ENCODE measurements at regions not wholly inside any gene's neighbourhood (a gene's known extent, or its start where the extent isn't known, plus 50 kb on each side); places are given as distances from the start of the nearest gene placed in this dataset.

DNA sequence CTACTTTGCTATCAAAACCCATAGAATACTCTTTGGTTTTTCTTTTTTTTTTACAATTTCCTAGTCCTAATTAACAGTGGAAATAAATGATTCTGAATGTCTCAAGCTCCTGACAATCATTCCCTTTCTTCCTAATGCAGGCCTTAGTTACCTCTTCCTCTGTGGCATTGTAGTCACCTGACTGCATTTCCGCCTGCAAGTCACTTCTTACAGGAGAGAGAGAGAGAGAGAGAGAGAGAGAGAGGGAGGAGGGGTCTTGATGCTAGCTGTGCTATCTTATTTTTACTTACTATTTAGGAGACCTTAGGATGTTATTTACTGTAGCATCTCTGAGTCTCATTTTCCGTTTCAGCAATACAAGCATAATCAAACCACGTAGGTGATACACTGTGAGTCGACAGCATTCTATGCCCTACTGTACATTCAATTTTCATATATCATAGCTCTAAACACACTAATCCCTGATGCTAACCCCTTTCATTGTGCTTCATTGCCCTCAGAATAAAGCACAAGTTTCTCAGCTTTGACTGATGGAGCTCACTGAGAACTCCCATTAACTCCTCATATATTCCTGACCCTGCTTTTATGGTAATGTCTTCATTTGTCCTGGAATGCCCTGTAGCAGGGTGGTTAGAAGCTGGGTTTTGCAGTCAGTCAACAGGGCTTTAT lies 1237.3 kb downstream of the XPNPEP1 start:
- Mint-ChIP-seq H3K27me3 (ENCODE audit: insufficient read depth, unreplicated experiment) (no peaks in the 10 kb centered on the region), H3K4me1 (ENCODE audit: insufficient read depth, unreplicated experiment) (peaks cover 6% of the 10 kb centered on the region), H3K36me3 (ENCODE audit: insufficient read depth, unreplicated experiment) (no peaks in the 10 kb centered on the region), H3K9me3 (ENCODE audit: unreplicated experiment) (no peaks in the 10 kb centered on the region), H3K4me3 (ENCODE audit: unreplicated experiment) (no peak overlapping the region), H3K27ac (ENCODE audit: low read depth, unreplicated experiment) (no peak overlapping the region)
- ChIA-PET POLR2A (interaction anchor here (0.5 kb wide), 1 partner anchor 9 kb away, joined by 3 read pairs; no protein-coding TSS in a partner anchor), CTCF (interaction anchor here (0.5 to 0.7 kb wide), 4 partner anchors 9 to 1160 kb away, joined by 3 to 4 read pairs (median 3); no protein-coding TSS in a partner anchor)
- no peak for DNase-seq (ENCODE audit: unreplicated experiment)
- intact Hi-C loops (cut with micrococcal nuclease) = no loop called here
- TF ChIP-seq CTCF (IDR thresholded peaks at IDR 0.05; ENCODE audit: unreplicated experiment) = no peak
- no TSS peak for BruUV-seq (replicated peaks)

GRCh38 chr10:108684431-108684830 lies 1238.9 kb downstream of the XPNPEP1 start:
- ChIA-PET POLR2A (interaction anchor here (1.2 kb wide), 1 partner anchor 9 kb away, joined by 3 read pairs; no protein-coding TSS in a partner anchor), CTCF (no interaction called here)
- Mint-ChIP-seq H3K4me1 (ENCODE audit: insufficient read depth, unreplicated experiment) (peaks cover 6% of the 10 kb centered on the region), H3K9me3 (ENCODE audit: unreplicated experiment) (no peaks in the 10 kb centered on the region), H3K27ac (ENCODE audit: low read depth, unreplicated experiment) (no peak overlapping the region), H3K36me3 (ENCODE audit: insufficient read depth, unreplicated experiment) (no peaks in the 10 kb centered on the region), H3K4me3 (ENCODE audit: unreplicated experiment) (no peak overlapping the region), H3K27me3 (ENCODE audit: insufficient read depth, unreplicated experiment) (no peaks in the 10 kb centered on the region)
- TF ChIP-seq CTCF (IDR thresholded peaks at IDR 0.05; ENCODE audit: unreplicated experiment) = no peak
- no peak for DNase-seq (ENCODE audit: unreplicated experiment)
- intact Hi-C loops (cut with micrococcal nuclease) = no loop called here
- no TSS peak for BruUV-seq (replicated peaks)

DNA sequence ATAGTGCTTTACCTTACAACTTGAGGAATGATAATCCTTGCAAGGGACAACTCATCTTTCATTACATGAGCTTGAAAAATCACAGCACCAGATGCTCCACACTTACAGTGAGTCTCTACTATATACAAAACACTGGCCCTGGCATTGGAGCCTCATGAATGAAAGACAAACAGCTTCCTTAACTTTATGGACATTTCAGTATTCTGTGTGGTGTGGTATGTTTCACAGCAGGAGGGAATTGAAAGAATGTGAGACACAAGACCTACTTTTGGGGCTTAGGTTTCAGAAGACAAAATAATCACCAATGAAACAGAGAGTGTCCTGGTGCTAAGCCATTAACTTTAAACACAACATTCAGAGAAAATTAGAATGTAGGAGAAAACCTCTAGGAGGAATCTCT lies 1249.6 kb downstream of the XPNPEP1 start:
- H3K27me3 Mint-ChIP-seq (ENCODE audit: insufficient read depth, unreplicated experiment) = no peaks in the 10 kb centered on the region
- no peak overlapping the region for H3K27ac Mint-ChIP-seq (ENCODE audit: low read depth, unreplicated experiment)
- POLR2A ChIA-PET = interaction anchor here (0.7 kb wide), 1 partner anchor 22 kb away, joined by 3 read pairs; no protein-coding TSS in a partner anchor
- peaks cover 6% of the 10 kb centered on the region for H3K36me3 Mint-ChIP-seq (ENCODE audit: insufficient read depth, unreplicated experiment)
- no peaks in the 10 kb centered on the region for H3K4me1 Mint-ChIP-seq (ENCODE audit: insufficient read depth, unreplicated experiment)
- intact Hi-C loops (cut with micrococcal nuclease) = no loop called here
- H3K9me3 Mint-ChIP-seq (ENCODE audit: unreplicated experiment) = no peaks in the 10 kb centered on the region
- H3K4me3 Mint-ChIP-seq (ENCODE audit: unreplicated experiment) = no peak overlapping the region
- TF ChIP-seq CTCF (IDR thresholded peaks at IDR 0.05; ENCODE audit: unreplicated experiment) = no peak
- CTCF ChIA-PET = no interaction called here
- no peak for DNase-seq (ENCODE audit: unreplicated experiment)
- no TSS peak for BruUV-seq (replicated peaks)

DNA sequence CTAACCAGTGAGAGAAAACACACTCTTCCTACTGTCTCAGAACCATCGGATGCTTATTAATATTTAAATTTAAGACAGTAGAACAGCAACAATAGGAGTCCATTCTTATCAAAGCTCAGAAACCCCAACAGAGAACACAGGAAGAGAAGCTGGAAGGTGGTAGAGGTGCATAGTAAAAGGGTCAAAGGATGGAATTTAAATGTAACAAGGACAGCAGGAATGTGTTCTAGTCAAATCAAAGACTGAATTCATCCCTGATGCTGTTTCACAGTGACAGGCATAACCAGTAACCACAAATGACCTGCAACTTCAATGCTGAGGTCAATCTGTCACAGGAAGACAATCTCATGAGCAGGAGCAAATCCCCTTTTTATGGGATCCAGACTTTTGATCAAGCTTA lies 1259.7 kb downstream of the XPNPEP1 start:
- Mint-ChIP-seq H3K27me3 (ENCODE audit: insufficient read depth, unreplicated experiment) (no peaks in the 10 kb centered on the region), H3K4me3 (ENCODE audit: unreplicated experiment) (no peak overlapping the region), H3K4me1 (ENCODE audit: insufficient read depth, unreplicated experiment) (no peaks in the 10 kb centered on the region), H3K36me3 (ENCODE audit: insufficient read depth, unreplicated experiment) (no peaks in the 10 kb centered on the region), H3K27ac (ENCODE audit: low read depth, unreplicated experiment) (no peak overlapping the region), H3K9me3 (ENCODE audit: unreplicated experiment) (no peaks in the 10 kb centered on the region)
- ChIA-PET CTCF (no interaction called here), POLR2A (interaction anchor here (0.8 kb wide), 1 partner anchor 43 kb away, joined by 4 read pairs; no protein-coding TSS in a partner anchor)
- DNase-seq (ENCODE audit: unreplicated experiment) = no peak
- no TSS peak for BruUV-seq (replicated peaks)
- intact Hi-C loops (cut with micrococcal nuclease) = no loop called here
- TF ChIP-seq CTCF (IDR thresholded peaks at IDR 0.05; ENCODE audit: unreplicated experiment) = no peak

Data from MCF 10A (cell line).